HCT116 (cell line): ENCODE measurements at regions not wholly inside any gene's neighbourhood (a gene's known extent, or its start where the extent isn't known, plus 50 kb on each side); places are given as distances from the start of the nearest gene placed in this dataset.

ENCODE experiments used
- CTCF ChIP-seq, 3 experiments: fragments of 200-600 bp in 1 of 3; sonication (generic) in 1 of 3; IDR thresholded peaks in 2 of 3; conservative IDR thresholded peaks in 1 of 3; 2 replicates each; pipeline ENCODE4 v1.5.1; 2012 to 2017; ENCODE audit warnings: low read depth in 2 of 3, low read length in 2 of 3, antibody characterized with exemption in 1 of 3, borderline replicate concordance in 1 of 3, control low read depth in 1 of 3, mild to moderate bottlenecking in 1 of 3, mixed read lengths in 1 of 3, mixed run types in 1 of 3, moderate library complexity in 1 of 3; ENCODE audit not compliant: insufficient read depth in 1 of 3
- ELF1 ChIP-seq: IDR thresholded peaks from 2 replicates; pipeline ENCODE4 v1.6.1; 2012; ENCODE audit warnings: low read depth, borderline replicate concordance
- EZH2 ChIP-seq: fragments of 200-600 bp; sonication (generic); IDR thresholded peaks from 2 replicates; pipeline ENCODE4 v1.6.1; 2017; ENCODE audit warnings: antibody characterized with exemption, mixed run types
- JUND ChIP-seq: IDR thresholded peaks from 2 replicates; pipeline ENCODE4 v1.6.1; 2012
- MAX ChIP-seq: IDR thresholded peaks from 2 replicates; pipeline ENCODE4 v1.6.1; 2012
- POLR2A ChIP-seq: IDR thresholded peaks from 2 replicates; pipeline ENCODE4 v1.7.0; 2011; ENCODE audit warnings: borderline replicate concordance; ENCODE audit not compliant: insufficient read depth, insufficient read length; ENCODE audit errors: extremely low read depth
- REST ChIP-seq: IDR thresholded peaks from 2 replicates; pipeline ENCODE4 v1.6.1; 2012; ENCODE audit warnings: low read depth
- SP1 ChIP-seq: IDR thresholded peaks from 2 replicates; pipeline ENCODE4 v1.6.1; 2012; ENCODE audit warnings: low read depth
- ZBTB33 ChIP-seq: IDR thresholded peaks from 2 replicates; pipeline ENCODE4 v1.6.1; 2011; ENCODE audit warnings: mild to moderate bottlenecking, low read length, moderate library complexity; ENCODE audit not compliant: insufficient replicate concordance; ENCODE audit errors: extremely low read depth

- TF ChIP-seq CTCF (IDR thresholded peaks at IDR 0.05 in 2 of 3, conservative IDR thresholded peaks at IDR 0.05 in 1 of 3; ENCODE audit: borderline replicate concordance in 1 of 3, insufficient read depth in 1 of 3, low read depth in 2 of 3, low read length in 2 of 3) (no peak), REST (no peak), POLR2A (no peak), EZH2 (no peak), ZBTB33 (no peak), SP1 (no peak), JUND (no peak), MAX (no peak), ELF1 (no peak)
These were observed 442.5 kb upstream of the ARRDC3 start for GRCh38 chr5:91825618-91826017.
